ENCODE measurements at regions not wholly inside any gene's neighbourhood (a gene's known extent, or its start where the extent isn't known, plus 50 kb on each side); places are given as distances from the start of the nearest gene placed in this dataset.
"Not testable (repeated sequence)": the region's sequence is repeated elsewhere in the genome, so short reads cannot be mapped to it uniquely, and the experiment has no call there.

DNA sequence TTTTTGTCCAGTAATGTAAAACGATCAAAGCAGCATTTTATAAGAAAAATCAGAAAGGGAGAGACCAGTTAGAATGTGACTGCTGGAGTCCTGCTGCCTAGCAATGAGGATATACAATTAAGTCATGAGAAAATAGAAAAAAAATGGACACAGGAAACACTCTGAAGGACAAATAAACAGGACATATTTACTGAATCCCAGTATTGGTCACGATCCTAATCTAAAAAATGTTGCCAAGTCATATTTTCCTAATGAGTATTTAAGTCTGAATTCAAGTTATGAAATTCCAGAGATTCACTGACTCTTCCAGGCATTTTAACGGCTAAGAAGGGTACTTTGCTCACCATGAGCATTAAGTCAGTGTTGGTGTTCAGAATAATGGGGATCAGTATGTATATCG is 154.3 kb upstream of the CCDC54 start:
- TF ChIP-seq, protein P1, sequence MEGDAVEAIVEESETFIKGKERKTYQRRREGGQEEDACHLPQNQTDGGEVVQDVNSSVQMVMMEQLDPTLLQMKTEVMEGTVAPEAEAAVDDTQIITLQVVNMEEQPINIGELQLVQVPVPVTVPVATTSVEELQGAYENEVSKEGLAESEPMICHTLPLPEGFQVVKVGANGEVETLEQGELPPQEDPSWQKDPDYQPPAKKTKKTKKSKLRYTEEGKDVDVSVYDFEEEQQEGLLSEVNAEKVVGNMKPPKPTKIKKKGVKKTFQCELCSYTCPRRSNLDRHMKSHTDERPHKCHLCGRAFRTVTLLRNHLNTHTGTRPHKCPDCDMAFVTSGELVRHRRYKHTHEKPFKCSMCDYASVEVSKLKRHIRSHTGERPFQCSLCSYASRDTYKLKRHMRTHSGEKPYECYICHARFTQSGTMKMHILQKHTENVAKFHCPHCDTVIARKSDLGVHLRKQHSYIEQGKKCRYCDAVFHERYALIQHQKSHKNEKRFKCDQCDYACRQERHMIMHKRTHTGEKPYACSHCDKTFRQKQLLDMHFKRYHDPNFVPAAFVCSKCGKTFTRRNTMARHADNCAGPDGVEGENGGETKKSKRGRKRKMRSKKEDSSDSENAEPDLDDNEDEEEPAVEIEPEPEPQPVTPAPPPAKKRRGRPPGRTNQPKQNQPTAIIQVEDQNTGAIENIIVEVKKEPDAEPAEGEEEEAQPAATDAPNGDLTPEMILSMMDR (IDR thresholded peaks at IDR 0.05; ENCODE audit: borderline replicate concordance, insufficient read depth, low read depth, low read length): no peak
- H3K4me3 ChIP-seq (ENCODE audit: low read depth, low read length): no peak overlapping the region

- no peak overlapping the region for H3K4me3 ChIP-seq (ENCODE audit: low read depth, low read length)
- TF ChIP-seq, protein P1 (IDR thresholded peaks at IDR 0.05; ENCODE audit: borderline replicate concordance, insufficient read depth, low read depth, low read length): no peak
Observed at GRCh38 chr3:107224026-107224596, 153.1 kb upstream of the CCDC54 start.

DNA sequence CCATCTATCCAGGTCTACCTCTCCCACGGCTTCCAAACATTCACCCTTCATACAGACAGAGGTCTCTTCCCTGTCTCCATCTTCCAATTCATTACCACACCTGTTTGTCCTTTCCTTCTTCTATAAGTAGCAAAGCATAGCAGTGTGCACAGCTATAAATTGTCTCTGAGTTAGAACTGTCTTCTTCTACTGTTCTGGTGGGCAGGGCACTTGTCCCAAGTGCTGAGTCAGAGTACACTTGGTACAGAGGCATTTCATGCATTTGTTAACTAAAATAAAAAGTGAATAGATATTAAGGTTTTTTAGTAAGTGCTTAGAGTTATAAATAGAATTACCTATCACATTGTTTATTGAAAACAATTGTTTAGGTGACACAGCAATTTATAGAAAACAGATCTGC is 150.1 kb upstream of the CCDC54 start:
- no peak overlapping the region for H3K4me3 ChIP-seq (ENCODE audit: low read depth, low read length)
- TF ChIP-seq, protein P1 (IDR thresholded peaks at IDR 0.05; ENCODE audit: borderline replicate concordance, insufficient read depth, low read depth, low read length): no peak

DNA sequence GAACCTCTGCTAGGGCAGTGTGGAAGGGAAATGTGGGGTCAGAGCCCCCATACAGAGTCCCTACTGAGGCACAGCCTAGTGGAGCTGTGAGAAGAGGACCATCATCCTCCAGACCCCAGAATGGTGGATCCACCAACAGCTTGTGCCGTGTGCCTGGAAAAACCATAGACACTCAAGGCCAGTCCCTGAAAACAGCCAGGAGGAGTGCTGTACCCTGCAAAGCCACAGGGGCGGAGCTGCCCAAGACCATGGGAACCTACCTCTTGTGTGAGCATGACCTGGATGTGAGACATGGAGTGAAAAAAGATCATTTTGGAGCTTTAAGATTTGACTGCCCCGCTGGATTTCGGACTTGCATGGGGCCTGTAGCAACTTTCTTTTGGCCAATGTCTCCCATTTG is 143.4 kb upstream of the CCDC54 start:
- not testable (repeated sequence) for H3K4me3 ChIP-seq (ENCODE audit: low read depth, low read length)

GRCh38 chr3:107235193-107235927 is 141.9 kb upstream of the CCDC54 start:
- H3K4me3 ChIP-seq (ENCODE audit: low read depth, low read length): no peak overlapping the region
- TF ChIP-seq, protein P1 (IDR thresholded peaks at IDR 0.05; ENCODE audit: borderline replicate concordance, insufficient read depth, low read depth, low read length): no peak

DNA sequence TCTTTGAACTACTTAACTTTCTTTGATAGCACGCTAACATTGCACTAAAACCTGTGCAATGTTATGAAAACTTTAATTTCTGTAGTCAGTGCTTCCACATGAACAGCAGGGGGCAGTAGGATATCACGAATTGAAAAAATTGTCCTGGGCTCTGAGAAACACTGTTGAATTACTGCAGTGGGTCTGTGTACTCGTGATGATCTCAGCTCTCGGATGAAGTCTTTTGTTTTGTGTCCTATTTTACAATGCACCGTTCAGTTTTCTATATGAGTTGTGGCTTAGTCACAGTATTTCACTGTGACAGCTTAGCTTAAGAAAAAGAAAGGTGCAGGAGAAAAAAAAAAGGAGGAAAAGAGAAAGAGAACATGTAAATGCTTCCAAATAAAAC is 141.3 kb upstream of the CCDC54 start:
- H3K4me3 ChIP-seq (ENCODE audit: low read depth, low read length): no peak overlapping the region
- TF ChIP-seq, protein P1 (IDR thresholded peaks at IDR 0.05; ENCODE audit: borderline replicate concordance, insufficient read depth, low read depth, low read length): peak; percentile 53; the same call in 1 of the 2 replicates

- no peak overlapping the region for H3K4me3 ChIP-seq (ENCODE audit: low read depth, low read length)
- TF ChIP-seq, protein P1 (IDR thresholded peaks at IDR 0.05; ENCODE audit: borderline replicate concordance, insufficient read depth, low read depth, low read length): no peak
Observed at GRCh38 chr3:107236655-107237337, 140.4 kb upstream of the CCDC54 start.
